ENCODE measurements at regions not wholly inside any gene's neighbourhood (a gene's known extent, or its start where the extent isn't known, plus 50 kb on each side); places are given as distances from the start of the nearest gene placed in this dataset.
A peak's percentile ranks its signal among the peaks of the same experiment; 100 is the strongest.

- DNase-seq (ENCODE audit: low read depth, low spot score) = no peak
These were observed 197.2 kb upstream of the GGTLC1 start for GRCh38 chr20:24185791-24186190.

- no peak for DNase-seq (ENCODE audit: low read depth, low spot score)
These were observed 192.6 kb upstream of the GGTLC1 start for GRCh38 chr20:24181151-24181550.

GRCh38 chr20:24169256-24169655 is 180.7 kb upstream of the GGTLC1 start:
- no peak for DNase-seq (ENCODE audit: low read depth, low spot score)

GRCh38 chr20:24166412-24166811 is 177.8 kb upstream of the GGTLC1 start:
- no peak for DNase-seq (ENCODE audit: low read depth, low spot score)

- no peak for DNase-seq (ENCODE audit: low read depth, low spot score)
These were observed 177.5 kb upstream of the GGTLC1 start for GRCh38 chr20:24166123-24166381.

GRCh38 chr20:24165301-24166122 is 176.9 kb upstream of the GGTLC1 start:
- DNase-seq (ENCODE audit: low read depth, low spot score) = no peak

GRCh38 chr20:24164360-24164759 is 175.8 kb upstream of the GGTLC1 start:
- DNase-seq (ENCODE audit: low read depth, low spot score) = peak; percentile 65

- no peak for DNase-seq (ENCODE audit: low read depth, low spot score)
These were observed 174.9 kb upstream of the GGTLC1 start for GRCh38 chr20:24163506-24163905.

- peak; percentile 52 for DNase-seq (ENCODE audit: low read depth, low spot score)
These were observed 172.1 kb upstream of the GGTLC1 start for GRCh38 chr20:24160563-24161281.

GRCh38 chr20:24158281-24158680 is 169.7 kb upstream of the GGTLC1 start:
- no peak for DNase-seq (ENCODE audit: low read depth, low spot score)

- DNase-seq (ENCODE audit: low read depth, low spot score) = no peak
These were observed 168.6 kb upstream of the GGTLC1 start for GRCh38 chr20:24157213-24157612.

GRCh38 chr20:24153101-24154040 is 164.8 kb upstream of the GGTLC1 start:
- no peak for DNase-seq (ENCODE audit: low read depth, low spot score)

- DNase-seq (ENCODE audit: low read depth, low spot score) = no peak
These were observed 163.2 kb upstream of the GGTLC1 start for GRCh38 chr20:24151621-24152294.

- no peak for DNase-seq (ENCODE audit: low read depth, low spot score)
These were observed 161.8 kb upstream of the GGTLC1 start for GRCh38 chr20:24150406-24150805.

GRCh38 chr20:24149881-24150307 is 161.3 kb upstream of the GGTLC1 start:
- peak; percentile 60 for DNase-seq (ENCODE audit: low read depth, low spot score)

GRCh38 chr20:24149175-24149574 is 160.6 kb upstream of the GGTLC1 start:
- DNase-seq (ENCODE audit: low read depth, low spot score) = no peak

GRCh38 chr20:24148372-24148771 is 159.8 kb upstream of the GGTLC1 start:
- DNase-seq (ENCODE audit: low read depth, low spot score) = no peak

- DNase-seq (ENCODE audit: low read depth, low spot score) = no peak
These were observed 159.4 kb upstream of the GGTLC1 start for GRCh38 chr20:24147961-24148360.

GRCh38 chr20:24147479-24147878 is 158.9 kb upstream of the GGTLC1 start:
- DNase-seq (ENCODE audit: low read depth, low spot score) = no peak

- no peak for DNase-seq (ENCODE audit: low read depth, low spot score)
These were observed 157.7 kb upstream of the GGTLC1 start for GRCh38 chr20:24146231-24146634.

GRCh38 chr20:24144371-24144770 is 155.8 kb upstream of the GGTLC1 start:
- DNase-seq (ENCODE audit: low read depth, low spot score) = no peak

GRCh38 chr20:24141111-24141510 is 152.5 kb upstream of the GGTLC1 start:
- DNase-seq (ENCODE audit: low read depth, low spot score) = no peak

Data from ELF-1 (cell line).